PC-3 (cell line): ENCODE measurements at regions not wholly inside any gene's neighbourhood (a gene's known extent, or its start where the extent isn't known, plus 50 kb on each side); places are given as distances from the start of the nearest gene placed in this dataset.

Source experiments
- CTCF ChIP-seq: fragments of 300-600 bp; sonication (generic); conservative IDR thresholded peaks from 2 replicates; pipeline ENCODE4 v1.5.1; 2017; ENCODE audit warnings: antibody characterized with exemption, low read depth, mild to moderate bottlenecking, low read length
- EZH2 ChIP-seq: fragments of 300-600 bp; sonication (generic); IDR thresholded peaks from one replicate; pipeline ENCODE4 v1.6.1; 2017; ENCODE audit warnings: antibody characterized with exemption, mild to moderate bottlenecking, low read length; ENCODE audit not compliant: unreplicated experiment

GRCh38 chr4:10283761-10284160 lies 167.2 kb upstream of the WDR1 start:
- TF ChIP-seq CTCF = no peak
- TF ChIP-seq EZH2 = no peak
